NB4 (cell line): ENCODE measurements at regions not wholly inside any gene's neighbourhood (a gene's known extent, or its start where the extent isn't known, plus 50 kb on each side); places are given as distances from the start of the nearest gene placed in this dataset.

Experiments used
- CTCF ChIP-seq: IDR thresholded peaks from one replicate; pipeline ENCODE4 v1.5.1; 2012; ENCODE audit warnings: low read depth, low read length
- MYC ChIP-seq: IDR thresholded peaks from 2 replicates; pipeline ENCODE4 v1.6.1; 2011; ENCODE audit warnings: low read depth, low read length
- TF ChIP-seq, protein P1 (sequence below): IDR thresholded peaks from 2 replicates; pipeline ENCODE4 v1.6.1; 2011; ENCODE audit warnings: low read depth, low read length

DNA sequence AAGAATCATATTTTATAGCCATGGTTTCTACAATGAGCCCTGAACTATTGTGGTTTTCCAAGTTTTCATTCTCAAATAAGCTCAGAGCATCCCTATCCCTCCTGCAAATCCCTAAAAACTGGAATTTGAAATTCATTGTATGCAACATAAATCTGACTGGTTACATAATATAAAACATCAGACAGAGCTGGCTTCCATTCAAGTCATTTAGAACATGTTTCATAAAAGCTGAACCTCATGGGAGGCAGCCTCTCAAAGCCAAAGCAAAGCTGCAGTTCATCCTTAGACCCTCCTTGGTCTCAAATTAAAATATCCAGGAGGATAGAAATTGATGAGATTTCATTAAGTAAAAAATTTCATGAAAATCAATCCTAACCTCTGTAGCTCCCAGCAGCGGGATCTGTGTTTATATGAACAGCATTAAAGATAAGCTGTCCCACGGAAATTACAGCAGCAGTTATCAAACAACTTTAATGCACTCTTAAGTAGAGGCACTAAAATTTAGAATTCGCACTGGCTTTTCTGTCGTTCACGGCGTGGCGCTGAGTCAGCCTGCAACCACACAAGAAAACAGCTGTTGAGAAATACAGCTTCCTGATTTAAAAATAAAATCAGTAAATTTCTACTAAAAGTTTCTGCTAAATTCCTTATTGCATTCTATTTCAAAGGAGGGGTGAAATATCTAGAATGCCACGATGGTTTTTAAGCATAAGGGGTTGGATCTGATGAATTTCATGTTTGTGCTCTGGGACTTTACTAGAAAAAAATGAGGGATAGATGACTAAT is 99.9 kb upstream of the TIAM1 start:
- TF ChIP-seq, protein P1, sequence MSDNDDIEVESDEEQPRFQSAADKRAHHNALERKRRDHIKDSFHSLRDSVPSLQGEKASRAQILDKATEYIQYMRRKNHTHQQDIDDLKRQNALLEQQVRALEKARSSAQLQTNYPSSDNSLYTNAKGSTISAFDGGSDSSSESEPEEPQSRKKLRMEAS, result no peak
- TF ChIP-seq CTCF (no peak), MYC (no peak)
